OCI-LY1 (cell line): ENCODE measurements at regions not wholly inside any gene's neighbourhood (a gene's known extent, or its start where the extent isn't known, plus 50 kb on each side); places are given as distances from the start of the nearest gene placed in this dataset.

ENCODE experiments used
- H2AFZ ChIP-seq: fragments of 200-600 bp; sonication (generic), shearing (Covaris generic); 2 replicates; pipeline ENCODE4 v1.6.0; 2014; ENCODE audit warnings: antibody characterized with exemption, mild to moderate bottlenecking, low read length
- H3F3A ChIP-seq: fragments of 200-600 bp; sonication (generic), shearing (Covaris generic); 2 replicates; pipeline ENCODE4 v1.6.0; 2014; ENCODE audit warnings: mild to moderate bottlenecking, antibody characterized with exemption, low read length, moderate library complexity; ENCODE audit not compliant: insufficient read depth
- H3K27ac ChIP-seq: fragments of 200-600 bp; sonication (generic); 2 replicates; pipeline ENCODE4 v1.5.1; 2014; ENCODE audit warnings: low read length, mixed run types, mild to moderate bottlenecking, low read depth; ENCODE audit not compliant: poor library complexity, severe bottlenecking
- H3K27me3 ChIP-seq: fragments of 200-600 bp; sonication (generic); 2 replicates; pipeline ENCODE4 v1.6.0; 2014; ENCODE audit warnings: antibody characterized with exemption, mild to moderate bottlenecking, low read length, moderate library complexity; ENCODE audit not compliant: insufficient read depth
- H3K36me3 ChIP-seq: fragments of 200-600 bp; sonication (generic); 2 replicates; pipeline ENCODE4 v1.6.1; 2014; ENCODE audit warnings: mild to moderate bottlenecking, antibody characterized with exemption, low read length, moderate library complexity, mixed read lengths; ENCODE audit not compliant: insufficient read depth
- H3K4me1 ChIP-seq: fragments of 200-600 bp; sonication (generic); 2 replicates; pipeline ENCODE4 v1.5.1; 2014; ENCODE audit warnings: mild to moderate bottlenecking, low read length, moderate library complexity; ENCODE audit not compliant: insufficient read depth, severe bottlenecking
- H3K4me2 ChIP-seq: fragments of 200-600 bp; sonication (generic), shearing (Covaris generic); 2 replicates; pipeline ENCODE4 v1.6.1; 2014; ENCODE audit warnings: low read length
- H3K4me3 ChIP-seq: fragments of 200-600 bp; sonication (generic); 2 replicates; pipeline ENCODE4 v1.5.1; 2014; ENCODE audit warnings: low read length, low read depth, mild to moderate bottlenecking, mixed read lengths; ENCODE audit not compliant: poor library complexity, severe bottlenecking
- H3K79me2 ChIP-seq: fragments of 200-600 bp; shearing (Covaris generic); 2 replicates; pipeline ENCODE4 v1.6.1; 2016; ENCODE audit warnings: mixed run types, low read length, mixed read lengths; ENCODE audit not compliant: insufficient read depth
- H3K9ac ChIP-seq: fragments of 200-600 bp; sonication (generic), shearing (Covaris generic); 2 replicates; pipeline ENCODE4 v1.6.1; 2014; ENCODE audit warnings: mild to moderate bottlenecking, low read length, mixed read lengths
- H3K9me2 ChIP-seq: fragments of 200-600 bp; sonication (generic), shearing (Covaris generic); 2 replicates; pipeline ENCODE4 v1.6.1; 2014; ENCODE audit warnings: low read depth, mild to moderate bottlenecking, low read length, mixed read lengths
- H3K9me3 ChIP-seq: fragments of 200-600 bp; shearing (Covaris generic); 2 replicates; pipeline ENCODE4 v1.6.1; 2014; ENCODE audit warnings: low read length, mixed read lengths
- H4K20me1 ChIP-seq: fragments of 200-600 bp; sonication (generic), shearing (Covaris generic); 2 replicates; pipeline ENCODE4 v1.6.0; 2016; ENCODE audit warnings: mild to moderate bottlenecking, low read length; ENCODE audit not compliant: insufficient read depth
- CTCF ChIP-seq: fragments of 200-600 bp; sonication (generic), shearing (Covaris generic); IDR thresholded peaks from 2 replicates; pipeline ENCODE4 v1.5.1; 2017; ENCODE audit warnings: mild to moderate bottlenecking, antibody characterized with exemption, low read length, moderate library complexity, mixed read lengths
- EZH2 ChIP-seq: fragments of 200-600 bp; sonication (generic), shearing (Covaris generic); IDR thresholded peaks from 2 replicates; pipeline ENCODE4 v1.8.0; 2017; ENCODE audit warnings: borderline replicate concordance, mixed run types, mild to moderate bottlenecking, antibody characterized with exemption, low read length, moderate library complexity, mixed read lengths

DNA sequence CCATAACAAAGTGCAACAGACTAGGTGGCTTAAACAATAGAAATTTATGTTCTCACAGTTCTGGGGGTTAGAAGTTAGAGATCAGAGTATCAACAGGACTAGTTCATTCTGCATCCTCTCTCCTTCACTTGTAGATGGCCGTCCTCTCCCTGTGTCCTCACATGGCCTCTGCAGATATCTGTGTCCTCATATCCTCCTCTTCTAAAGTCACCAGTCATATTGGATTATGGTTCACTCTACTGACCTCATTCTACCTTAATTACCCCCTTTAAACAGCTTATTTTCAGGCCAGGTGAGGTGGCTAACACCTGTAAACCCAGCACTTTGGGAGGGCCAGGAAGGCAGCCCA, 135.1 kb downstream of the RAB38 start:
- Histone ChIP-seq H3K27me3 (no peaks in the 10 kb centered on the region), H3K79me2 (no peaks in the 10 kb centered on the region), H3K4me2 (no peak overlapping the region), H3K9ac (no peak overlapping the region), H4K20me1 (no peaks in the 10 kb centered on the region), H2AFZ (no peak overlapping the region), H3F3A (no peaks in the 10 kb centered on the region), H3K4me3 (no peak overlapping the region), H3K9me3 (no peaks in the 10 kb centered on the region), H3K9me2 (no peaks in the 10 kb centered on the region), H3K27ac (no peak overlapping the region), H3K4me1 (no peaks in the 10 kb centered on the region), H3K36me3 (no peaks in the 10 kb centered on the region)
- TF ChIP-seq EZH2 (no peak), CTCF (no peak)

- Histone ChIP-seq H3F3A (no peaks in the 10 kb centered on the region), H3K4me3 (no peak overlapping the region), H3K4me2 (no peak overlapping the region), H3K79me2 (no peaks in the 10 kb centered on the region), H2AFZ (no peak overlapping the region), H3K9me3 (no peaks in the 10 kb centered on the region), H3K27ac (no peak overlapping the region), H3K4me1 (no peaks in the 10 kb centered on the region), H3K9me2 (no peaks in the 10 kb centered on the region), H3K27me3 (no peaks in the 10 kb centered on the region), H3K9ac (no peak overlapping the region), H4K20me1 (no peaks in the 10 kb centered on the region), H3K36me3 (no peaks in the 10 kb centered on the region)
- TF ChIP-seq CTCF (no peak), EZH2 (no peak)
Observed at GRCh38 chr11:88039476-88040147, 135.6 kb downstream of the RAB38 start.

GRCh38 chr11:88038063-88038462, 137.2 kb downstream of the RAB38 start:
- Histone ChIP-seq H2AFZ (no peak overlapping the region), H4K20me1 (no peaks in the 10 kb centered on the region), H3K9me3 (no peaks in the 10 kb centered on the region), H3K4me3 (no peak overlapping the region), H3K27ac (no peak overlapping the region), H3K9ac (no peak overlapping the region), H3F3A (no peaks in the 10 kb centered on the region), H3K27me3 (no peaks in the 10 kb centered on the region), H3K36me3 (no peaks in the 10 kb centered on the region), H3K4me1 (no peaks in the 10 kb centered on the region), H3K79me2 (no peaks in the 10 kb centered on the region), H3K4me2 (no peak overlapping the region), H3K9me2 (no peaks in the 10 kb centered on the region)
- TF ChIP-seq CTCF (no peak), EZH2 (no peak)
